Keratinocyte (primary cell): ENCODE measurements at regions not wholly inside any gene's neighbourhood (a gene's known extent, or its start where the extent isn't known, plus 50 kb on each side); places are given as distances from the start of the nearest gene placed in this dataset.

Experiments
- DNase-seq: peaks from one replicate; pipeline ENCODE4 v3.0.0-alpha.2; 2011; ENCODE audit warnings: low read depth, missing footprints, low spot score
- FAIRE-seq: peaks from 2 replicates; lab custom pipeline; 2011; peaks lifted over from hg19 to GRCh38; lab: Jason Lieb, UNC
- H2AFZ ChIP-seq: 2 replicates; pipeline ENCODE4 v1.6.0; 2012; ENCODE audit warnings: low read length, control low read depth, inconsistent platforms; ENCODE audit not compliant: control insufficient read depth
- H3K27ac ChIP-seq: 2 replicates; pipeline ENCODE4 v1.5.1; 2011; ENCODE audit warnings: low read length; ENCODE audit not compliant: control insufficient read depth, insufficient read depth
- H3K27me3 ChIP-seq: 3 replicates; pipeline ENCODE4 v1.6.0; 2011; ENCODE audit warnings: low read length; ENCODE audit not compliant: control insufficient read depth, insufficient read depth; ENCODE audit errors: extremely low read depth
- H3K36me3 ChIP-seq, 2 experiments: 2 replicates in 1 of 2; 3 replicates in 1 of 2; pipeline ENCODE4 v1.5.1; 2011; ENCODE audit warnings: low read length in 2 of 2, mild to moderate bottlenecking in 1 of 2; ENCODE audit not compliant: control insufficient read depth in 2 of 2, insufficient read depth in 2 of 2; ENCODE audit errors: extremely low read depth in 1 of 2
- H3K4me1 ChIP-seq: 3 replicates; pipeline ENCODE4 v1.5.1; 2011; ENCODE audit warnings: low read length; ENCODE audit not compliant: control insufficient read depth, insufficient read depth; ENCODE audit errors: extremely low read depth
- H3K4me2 ChIP-seq: 3 replicates; pipeline ENCODE4 v1.6.0; 2011; ENCODE audit warnings: low read depth, low read length; ENCODE audit not compliant: control insufficient read depth, insufficient read depth; ENCODE audit errors: extremely low read depth
- H3K4me3 ChIP-seq, 3 experiments: fragments of 200-600 bp in 1 of 3; sonication (generic) in 1 of 3; 2 replicates in 2 of 3; 3 replicates in 1 of 3; pipeline ENCODE4 v1.5.1; 2011 to 2016; ENCODE audit warnings: low read length in 3 of 3, mild to moderate bottlenecking in 3 of 3, control low read depth in 2 of 3, inconsistent platforms in 1 of 3, low read depth in 1 of 3, mixed read lengths in 1 of 3, mixed run types in 1 of 3, moderate library complexity in 1 of 3; ENCODE audit not compliant: control insufficient read depth in 2 of 3, insufficient read depth in 2 of 3; ENCODE audit errors: extremely low read depth in 1 of 3
- H3K79me2 ChIP-seq: 2 replicates; pipeline ENCODE4 v1.6.0; 2012; ENCODE audit warnings: low read length; ENCODE audit not compliant: control insufficient read depth, insufficient read depth
- H3K9ac ChIP-seq: 3 replicates; pipeline ENCODE4 v1.6.0; 2011; ENCODE audit warnings: low read length; ENCODE audit not compliant: control insufficient read depth, insufficient read depth; ENCODE audit errors: extremely low read depth
- H3K9me1 ChIP-seq: 3 replicates; pipeline ENCODE4 v1.6.0; 2011; ENCODE audit warnings: low read length; ENCODE audit not compliant: control insufficient read depth, insufficient read depth; ENCODE audit errors: extremely low read depth
- H3K9me3 ChIP-seq: 2 replicates; pipeline ENCODE4 v1.5.1; 2012; ENCODE audit warnings: low read depth, low read length; ENCODE audit not compliant: control insufficient read depth
- H4K20me1 ChIP-seq: 3 replicates; pipeline ENCODE4 v1.6.0; 2011; ENCODE audit warnings: low read length; ENCODE audit not compliant: control insufficient read depth, insufficient read depth; ENCODE audit errors: extremely low read depth
- CTCF ChIP-seq, 3 experiments: IDR thresholded peaks in 1 of 3; conservative IDR thresholded peaks in 1 of 3; optimal IDR thresholded peaks in 1 of 3; 2 replicates in 2 of 3; 3 replicates in 1 of 3; pipeline versions ENCODE3 to v1.5.1; 2011; ENCODE audit warnings: low read length in 3 of 3, mild to moderate bottlenecking in 3 of 3, moderate library complexity in 2 of 3, control low read depth in 1 of 3, inconsistent platforms in 1 of 3; ENCODE audit not compliant: insufficient read depth in 2 of 3; ENCODE audit errors: extremely low read depth in 1 of 3
- EZH2 ChIP-seq: IDR thresholded peaks from one replicate; pipeline ENCODE4 v1.6.1; 2012; ENCODE audit warnings: inconsistent platforms, mild to moderate bottlenecking, low read length, moderate library complexity
- dilution Hi-C: fragments of 300-500 bp; cut with MboI; formaldehyde crosslinking; loops from one replicate; pipeline ENCODE4 v1.7.0; 2020; ENCODE audit warnings: low sequenced_read_pairs; ENCODE audit not compliant: extremely low pct_ligation_motif_present

GRCh38 chr6:137423451-137424168 is 70.6 kb downstream of the OLIG3 start:
- dilution Hi-C loops, result no loop called here

GRCh38 chr6:137417396-137417795 is 76.8 kb downstream of the OLIG3 start:
- FAIRE-seq (no peak), DNase-seq (no peak)
- Histone ChIP-seq H3K27ac (no peak overlapping the region), H3K79me2 (no peaks in the 10 kb centered on the region), H3K4me3 (no peak overlapping the region), H3K9ac (no peak overlapping the region), H3K9me1 (no peaks in the 10 kb centered on the region), H3K4me1 (peaks cover 7% of the 10 kb centered on the region), H4K20me1 (no peaks in the 10 kb centered on the region), H3K27me3 (peaks cover 23% of the 10 kb centered on the region), H3K4me2 (no peak overlapping the region), H3K36me3 (no peaks in the 10 kb centered on the region), H3K9me3 (no peaks in the 10 kb centered on the region), H2AFZ (no peak overlapping the region)
- TF ChIP-seq EZH2 (no peak), CTCF (optimal IDR thresholded peaks at IDR 0.05 in 1 of 3, IDR thresholded peaks at IDR 0.05 in 1 of 3, conservative IDR thresholded peaks at IDR 0.05 in 1 of 3; ENCODE audit: extremely low read depth in 1 of 3, insufficient read depth in 2 of 3, low read length in 3 of 3) (no peak)
- dilution Hi-C loops, result no loop called here

More at GRCh38 chr6:137423451-137424168, 70.6 kb downstream of the OLIG3 start:
- H3K4me2 ChIP-seq, result no peak overlapping the region
- H2AFZ ChIP-seq, result no peak overlapping the region
- DNase-seq (no peak), FAIRE-seq (no peak)
- no peaks in the 10 kb centered on the region for H3K27me3 ChIP-seq
- no peaks in the 10 kb centered on the region for H3K9me3 ChIP-seq
- no peak overlapping the region for H3K4me3 ChIP-seq
- H3K79me2 ChIP-seq, result no peaks in the 10 kb centered on the region
- no peaks in the 10 kb centered on the region for H4K20me1 ChIP-seq
- H3K9me1 ChIP-seq, result no peaks in the 10 kb centered on the region
- H3K9ac ChIP-seq, result no peak overlapping the region
- H3K4me1 ChIP-seq, result no peaks in the 10 kb centered on the region
- no peak overlapping the region for H3K27ac ChIP-seq
- H3K36me3 ChIP-seq, result no peaks in the 10 kb centered on the region
- TF ChIP-seq CTCF (optimal IDR thresholded peaks at IDR 0.05 in 1 of 3, IDR thresholded peaks at IDR 0.05 in 1 of 3, conservative IDR thresholded peaks at IDR 0.05 in 1 of 3; ENCODE audit: extremely low read depth in 1 of 3, insufficient read depth in 2 of 3, low read length in 3 of 3) (no peak), EZH2 (no peak)
